ENCODE measurements at regions not wholly inside any gene's neighbourhood (a gene's known extent, or its start where the extent isn't known, plus 50 kb on each side); places are given as distances from the start of the nearest gene placed in this dataset.

DNA sequence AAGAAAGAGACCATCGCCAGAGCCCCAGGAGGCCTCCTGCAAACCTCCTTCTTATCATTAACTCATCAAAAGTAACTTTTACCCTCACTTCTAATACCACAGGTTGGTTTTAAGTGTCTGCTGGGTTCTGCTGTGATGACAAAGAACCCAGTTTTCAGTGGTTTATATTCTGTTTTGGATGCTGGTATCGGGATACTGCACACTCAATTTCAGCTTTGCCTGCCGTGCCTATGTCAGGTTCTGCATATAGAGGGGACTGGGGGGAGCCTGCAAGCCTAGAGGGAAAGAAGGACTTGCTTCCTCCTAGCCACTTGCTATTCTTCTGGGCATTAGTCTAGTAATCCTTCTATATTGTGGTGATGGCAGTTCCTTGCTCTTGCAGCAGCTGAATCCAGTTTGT is 242.4 kb downstream of the KCNRG start:
- TF ChIP-seq, protein P1, sequence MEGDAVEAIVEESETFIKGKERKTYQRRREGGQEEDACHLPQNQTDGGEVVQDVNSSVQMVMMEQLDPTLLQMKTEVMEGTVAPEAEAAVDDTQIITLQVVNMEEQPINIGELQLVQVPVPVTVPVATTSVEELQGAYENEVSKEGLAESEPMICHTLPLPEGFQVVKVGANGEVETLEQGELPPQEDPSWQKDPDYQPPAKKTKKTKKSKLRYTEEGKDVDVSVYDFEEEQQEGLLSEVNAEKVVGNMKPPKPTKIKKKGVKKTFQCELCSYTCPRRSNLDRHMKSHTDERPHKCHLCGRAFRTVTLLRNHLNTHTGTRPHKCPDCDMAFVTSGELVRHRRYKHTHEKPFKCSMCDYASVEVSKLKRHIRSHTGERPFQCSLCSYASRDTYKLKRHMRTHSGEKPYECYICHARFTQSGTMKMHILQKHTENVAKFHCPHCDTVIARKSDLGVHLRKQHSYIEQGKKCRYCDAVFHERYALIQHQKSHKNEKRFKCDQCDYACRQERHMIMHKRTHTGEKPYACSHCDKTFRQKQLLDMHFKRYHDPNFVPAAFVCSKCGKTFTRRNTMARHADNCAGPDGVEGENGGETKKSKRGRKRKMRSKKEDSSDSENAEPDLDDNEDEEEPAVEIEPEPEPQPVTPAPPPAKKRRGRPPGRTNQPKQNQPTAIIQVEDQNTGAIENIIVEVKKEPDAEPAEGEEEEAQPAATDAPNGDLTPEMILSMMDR (IDR thresholded peaks at IDR 0.05) = no peak
- TF ChIP-seq POLR2A (IDR thresholded peaks at IDR 0.05) = no peak
- TF ChIP-seq POLR2AphosphoS5 (IDR thresholded peaks at IDR 0.05) = no peak
- H3K9me3 ChIP-seq = no peaks in the 10 kb centered on the region
- H3K4me1 ChIP-seq (replicated peaks) = no peaks in the 10 kb centered on the region
- intact Hi-C loops (cut with DNase I) = no loop called here
- no peak overlapping the region for H3K4me3 ChIP-seq
- no peak overlapping the region for H3K27ac ChIP-seq
- DNase-seq (ENCODE audit: low spot score) = no peak
- no peaks in the 10 kb centered on the region for H3K36me3 ChIP-seq
- H3K27me3 ChIP-seq (replicated peaks; ENCODE audit: insufficient read depth) = no peaks in the 10 kb centered on the region
- 95% methylated on average over 3 of the region's 3 CpGs for WGBS

DNA sequence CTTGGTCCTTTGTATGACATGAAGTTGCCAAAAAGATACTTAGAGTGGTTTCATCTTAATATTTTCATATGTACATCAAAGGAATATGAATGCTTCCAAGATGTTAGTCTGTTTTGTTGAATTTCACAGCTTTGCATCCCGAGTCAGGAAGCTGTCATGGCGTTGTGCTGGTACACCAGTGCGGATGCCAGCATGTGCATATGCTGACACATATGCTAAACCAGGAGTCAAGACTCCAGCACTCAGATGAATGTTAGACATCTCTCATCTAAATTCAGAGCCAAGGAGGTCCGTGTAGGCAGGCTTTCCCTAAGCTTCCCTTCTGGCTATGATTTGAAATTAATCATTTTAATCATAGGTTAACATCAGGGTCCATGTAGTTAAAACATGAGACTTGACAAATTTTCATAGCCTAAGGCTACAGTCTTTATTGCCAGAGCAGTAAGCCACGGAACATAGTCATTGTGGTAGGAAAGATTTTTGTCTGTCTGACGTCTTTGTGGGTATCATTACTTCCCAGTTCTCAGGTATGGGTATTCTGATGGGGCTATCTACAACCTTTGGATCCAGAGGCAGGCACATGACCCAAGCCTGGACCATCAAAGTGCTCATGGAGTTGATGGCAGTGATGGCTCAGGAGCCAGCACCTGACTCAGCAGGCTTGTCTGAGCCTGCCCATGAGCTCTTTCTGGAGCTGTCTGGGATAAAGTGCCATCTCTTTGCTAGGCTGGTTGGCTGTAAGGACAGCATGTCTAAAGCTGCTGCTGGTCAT is 246.1 kb downstream of the KCNRG start:
- no peaks in the 10 kb centered on the region for H3K27me3 ChIP-seq (replicated peaks; ENCODE audit: insufficient read depth)
- TF ChIP-seq POLR2A (IDR thresholded peaks at IDR 0.05) (no peak), POLR2AphosphoS5 (IDR thresholded peaks at IDR 0.05) (no peak)
- TF ChIP-seq, protein P1 (IDR thresholded peaks at IDR 0.05) = no peak
- 77% methylated on average over 6 of the region's 6 CpGs for WGBS

DNA sequence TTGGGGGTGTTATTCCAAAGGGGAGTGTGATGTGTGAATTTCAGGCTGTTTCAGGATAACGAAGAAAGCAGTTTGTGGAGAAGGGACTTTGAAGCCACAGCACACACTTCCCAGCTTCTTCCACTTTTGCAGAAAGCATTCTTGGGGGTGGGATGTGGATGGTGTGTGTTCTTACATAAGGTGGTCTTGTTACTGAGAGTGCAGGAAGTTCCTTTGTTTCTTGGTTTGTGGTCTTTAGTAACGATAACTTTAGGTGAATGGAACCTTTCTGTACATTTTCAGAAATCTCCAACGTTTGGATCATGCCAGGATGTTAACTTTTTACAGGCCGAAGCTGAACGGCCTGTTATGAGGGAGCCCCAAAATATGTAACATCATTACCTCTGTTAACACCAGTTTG is 251.8 kb downstream of the KCNRG start:
- H3K4me3 ChIP-seq = no peak overlapping the region
- DNase-seq (ENCODE audit: low spot score) = no peak
- 82% methylated on average over 5 of the region's 5 CpGs for WGBS
- no peaks in the 10 kb centered on the region for H3K27me3 ChIP-seq (replicated peaks; ENCODE audit: insufficient read depth)
- H3K36me3 ChIP-seq = no peaks in the 10 kb centered on the region
- no peak overlapping the region for H3K27ac ChIP-seq
- intact Hi-C loops (cut with DNase I) = no loop called here
- TF ChIP-seq, protein P1 (IDR thresholded peaks at IDR 0.05) = no peak
- no peak for TF ChIP-seq POLR2A (IDR thresholded peaks at IDR 0.05)
- no peak for TF ChIP-seq POLR2AphosphoS5 (IDR thresholded peaks at IDR 0.05)
- no peaks in the 10 kb centered on the region for H3K9me3 ChIP-seq
- no peaks in the 10 kb centered on the region for H3K4me1 ChIP-seq (replicated peaks)

More for the DNA sequence above, 246.1 kb downstream of the KCNRG start:
- intact Hi-C loops (cut with DNase I) = no loop called here
- DNase-seq (ENCODE audit: low spot score) = no peak
- no peaks in the 10 kb centered on the region for H3K4me1 ChIP-seq (replicated peaks)
- no peak overlapping the region for H3K4me3 ChIP-seq
- no peak overlapping the region for H3K27ac ChIP-seq
- H3K36me3 ChIP-seq = no peaks in the 10 kb centered on the region
- no peaks in the 10 kb centered on the region for H3K9me3 ChIP-seq

DNA sequence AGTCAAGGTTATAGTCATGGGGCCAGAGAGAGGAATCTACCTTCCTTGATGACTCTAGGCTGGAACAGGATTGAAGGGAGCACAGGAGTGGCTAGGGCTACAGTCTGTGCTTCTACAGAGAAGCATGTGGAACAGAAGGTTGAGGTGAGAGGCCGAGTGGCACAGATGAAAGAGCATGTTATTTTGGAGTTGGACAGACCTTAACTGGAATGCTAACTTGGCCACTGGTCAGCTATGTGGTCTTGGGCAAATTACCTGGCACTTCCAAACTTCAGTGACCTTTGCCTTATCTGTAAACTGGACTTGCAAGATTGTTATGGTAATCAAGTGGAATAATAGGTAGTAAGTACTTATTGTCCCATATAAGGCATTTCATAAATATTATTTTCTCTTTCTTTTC is 252.7 kb downstream of the KCNRG start:
- no peaks in the 10 kb centered on the region for H3K27me3 ChIP-seq (replicated peaks; ENCODE audit: insufficient read depth)
- TF ChIP-seq, protein P1 (IDR thresholded peaks at IDR 0.05) = no peak
- no peak for TF ChIP-seq POLR2AphosphoS5 (IDR thresholded peaks at IDR 0.05)
- no peak for TF ChIP-seq POLR2A (IDR thresholded peaks at IDR 0.05)
- 76% methylated on average over 1 of the region's 1 CpG for WGBS
- H3K9me3 ChIP-seq = no peaks in the 10 kb centered on the region
- H3K27ac ChIP-seq = no peak overlapping the region
- DNase-seq (ENCODE audit: low spot score) = no peak
- no peak overlapping the region for H3K4me3 ChIP-seq
- no peaks in the 10 kb centered on the region for H3K36me3 ChIP-seq
- intact Hi-C loops (cut with DNase I) = no loop called here
- H3K4me1 ChIP-seq (replicated peaks) = no peaks in the 10 kb centered on the region

DNA sequence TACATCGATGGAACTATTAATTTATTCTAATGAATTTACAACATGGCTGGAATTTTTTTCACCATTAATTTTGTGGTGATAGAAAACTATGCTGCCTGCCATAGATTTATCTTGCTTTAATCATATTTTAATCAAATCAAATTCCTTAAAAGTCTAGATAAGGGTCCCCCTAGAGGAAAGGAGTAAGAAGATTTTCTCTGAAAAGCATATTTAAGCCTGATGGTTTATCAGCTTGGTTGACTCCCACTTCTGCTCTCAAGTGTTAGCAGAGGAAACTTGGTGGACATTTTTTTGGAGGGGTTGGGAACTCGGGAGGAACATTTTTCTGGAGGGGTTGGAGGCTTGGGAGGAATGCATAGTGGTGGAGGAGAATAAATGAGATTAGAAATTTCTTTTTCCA is 253.3 kb downstream of the KCNRG start:
- H3K4me1 ChIP-seq (replicated peaks) = no peaks in the 10 kb centered on the region
- H3K27ac ChIP-seq = no peak overlapping the region
- TF ChIP-seq POLR2AphosphoS5 (IDR thresholded peaks at IDR 0.05) (no peak), POLR2A (IDR thresholded peaks at IDR 0.05) (no peak)
- TF ChIP-seq, protein P1 (IDR thresholded peaks at IDR 0.05) = no peak
- intact Hi-C loops (cut with DNase I) = no loop called here
- WGBS = 67% methylated on average over 2 of the region's 2 CpGs
- no peaks in the 10 kb centered on the region for H3K36me3 ChIP-seq
- DNase-seq (ENCODE audit: low spot score) = no peak
- H3K4me3 ChIP-seq = no peak overlapping the region
- no peaks in the 10 kb centered on the region for H3K9me3 ChIP-seq
- no peaks in the 10 kb centered on the region for H3K27me3 ChIP-seq (replicated peaks; ENCODE audit: insufficient read depth)

Data from prostate gland (tissue), 2 donors.